NCI-H748 treated with DMSO at 0.1 percent for 48 hours (cell line): ENCODE measurements at regions not wholly inside any gene's neighbourhood (a gene's known extent, or its start where the extent isn't known, plus 50 kb on each side); places are given as distances from the start of the nearest gene placed in this dataset.

Source experiments
- DNase-seq: peaks from one replicate; lab custom pipeline; 2025; lab: John Stamatoyannopoulos, UW

- DNase-seq, result no peak
Measured at GRCh38 chr7:440059-440749, 79.4 kb downstream of the PDGFA start.

- DNase-seq, result no peak
Measured at GRCh38 chr7:441684-442421, 77.8 kb downstream of the PDGFA start.

GRCh38 chr7:442457-442856, 77.2 kb downstream of the PDGFA start:
- no peak for DNase-seq

- no peak for DNase-seq
Measured at GRCh38 chr7:443279-443833, 76.3 kb downstream of the PDGFA start.

GRCh38 chr7:444606-445005, 75.0 kb downstream of the PDGFA start:
- no peak for DNase-seq

- no peak for DNase-seq
Measured at GRCh38 chr7:445020-445419, 74.6 kb downstream of the PDGFA start.

GRCh38 chr7:445563-446288, 73.9 kb downstream of the PDGFA start:
- DNase-seq, result no peak

GRCh38 chr7:446289-446935, 73.2 kb downstream of the PDGFA start:
- no peak for DNase-seq
